HEK293 (cell line): ENCODE measurements at regions not wholly inside any gene's neighbourhood (a gene's known extent, or its start where the extent isn't known, plus 50 kb on each side); places are given as distances from the start of the nearest gene placed in this dataset.

Experiments used
- GLI4 ChIP-seq: fragments of 450-650 bp; formaldehyde crosslinking; IDR thresholded peaks from 2 replicates; pipeline ENCODE4 v1.5.1; 2016; ENCODE audit warnings: missing biosample characterization, missing genetic modification characterization
- GLIS1 ChIP-seq: fragments of 450-650 bp; formaldehyde crosslinking; IDR thresholded peaks from 2 replicates; pipeline ENCODE4 v1.5.1; 2016; ENCODE audit warnings: missing biosample characterization, missing genetic modification characterization
- KLF8 ChIP-seq: fragments of 450-650 bp; formaldehyde crosslinking; IDR thresholded peaks from 2 replicates; pipeline ENCODE4 v1.5.1; 2016; ENCODE audit warnings: missing biosample characterization, missing genetic modification characterization
- MEIS1 ChIP-seq: sonication (generic); formaldehyde crosslinking; IDR thresholded peaks from 2 replicates; pipeline ENCODE4 v1.8.1; 2022; ENCODE audit warnings: missing genetic modification reagents, mild to moderate bottlenecking, borderline replicate concordance
- ZFP3 ChIP-seq: fragments of 450-650 bp; formaldehyde crosslinking; IDR thresholded peaks from 2 replicates; pipeline ENCODE4 v1.5.1; 2016; ENCODE audit warnings: low read depth, missing biosample characterization, missing genetic modification characterization
- ZFP41 ChIP-seq: fragments of 450-650 bp; formaldehyde crosslinking; IDR thresholded peaks from 2 replicates; pipeline ENCODE4 v1.5.1; 2016; ENCODE audit warnings: missing biosample characterization, missing genetic modification characterization, borderline replicate concordance
- ZIC2 ChIP-seq: fragments of 450-650 bp; formaldehyde crosslinking; IDR thresholded peaks from 2 replicates; pipeline ENCODE4 v1.5.1; 2016; ENCODE audit warnings: missing biosample characterization, missing genetic modification characterization
- ZNF623 ChIP-seq: fragments of 450-650 bp; formaldehyde crosslinking; IDR thresholded peaks from 2 replicates; pipeline ENCODE4 v1.5.1; 2016; ENCODE audit warnings: missing biosample characterization, missing genetic modification characterization
- ZNF629 ChIP-seq: fragments of 450-650 bp; formaldehyde crosslinking; IDR thresholded peaks from 2 replicates; pipeline ENCODE4 v1.5.1; 2017; ENCODE audit warnings: missing biosample characterization, missing genetic modification characterization
- ZNF777 ChIP-seq: fragments of 450-650 bp; formaldehyde crosslinking; IDR thresholded peaks from 2 replicates; pipeline ENCODE4 v1.5.1; 2017; ENCODE audit warnings: missing biosample characterization, missing genetic modification characterization, borderline replicate concordance
- ZNF837 ChIP-seq: fragments of 450-650 bp; formaldehyde crosslinking; IDR thresholded peaks from 2 replicates; pipeline ENCODE4 v1.5.1; 2016; ENCODE audit warnings: missing biosample characterization, missing genetic modification characterization
- TF ChIP-seq, protein P1 (sequence below): fragments of 450-650 bp; formaldehyde crosslinking; IDR thresholded peaks from 2 replicates; pipeline ENCODE4 v1.5.1; 2016; ENCODE audit warnings: missing biosample characterization, missing genetic modification characterization
- TF ChIP-seq, protein P2 (sequence below): fragments of 450-650 bp; formaldehyde crosslinking; IDR thresholded peaks from 2 replicates; pipeline ENCODE4 v1.5.1; 2016; ENCODE audit warnings: missing biosample characterization, missing genetic modification characterization

DNA sequence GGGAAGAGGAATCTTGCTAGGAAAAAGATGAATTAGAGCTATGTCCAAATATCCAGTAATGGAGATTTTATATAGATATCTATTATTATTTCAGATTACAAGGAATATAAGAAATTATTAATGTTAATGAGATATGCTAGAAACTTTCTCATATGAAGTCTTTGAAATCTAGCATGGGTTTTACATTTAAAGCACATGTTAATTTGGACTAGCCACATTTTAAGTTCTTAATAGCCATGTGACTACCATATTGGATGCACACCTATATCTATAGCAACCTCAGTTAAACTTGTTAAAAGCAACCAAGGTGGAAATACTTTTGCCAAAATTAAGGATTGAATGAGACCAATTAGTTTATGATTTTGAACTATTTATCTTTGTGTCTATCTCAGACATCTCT lies 86.7 kb upstream of the CNTNAP4 start:
- TF ChIP-seq ZFP3 (tag by site-specific recombination) (no peak), GLIS1 (tag by site-specific recombination) (no peak), KLF8 (tag by site-specific recombination) (no peak), ZFP41 (no peak), ZIC2 (tag by site-specific recombination) (no peak), ZNF623 (no peak), ZNF837 (tag by site-specific recombination) (no peak), ZNF629 (tag by site-specific recombination) (no peak), MEIS1 (CRISPR knock-in tag) (no peak), ZNF777 (tag by site-specific recombination) (no peak), GLI4 (tag by site-specific recombination) (no peak)
- TF ChIP-seq, protein P1, sequence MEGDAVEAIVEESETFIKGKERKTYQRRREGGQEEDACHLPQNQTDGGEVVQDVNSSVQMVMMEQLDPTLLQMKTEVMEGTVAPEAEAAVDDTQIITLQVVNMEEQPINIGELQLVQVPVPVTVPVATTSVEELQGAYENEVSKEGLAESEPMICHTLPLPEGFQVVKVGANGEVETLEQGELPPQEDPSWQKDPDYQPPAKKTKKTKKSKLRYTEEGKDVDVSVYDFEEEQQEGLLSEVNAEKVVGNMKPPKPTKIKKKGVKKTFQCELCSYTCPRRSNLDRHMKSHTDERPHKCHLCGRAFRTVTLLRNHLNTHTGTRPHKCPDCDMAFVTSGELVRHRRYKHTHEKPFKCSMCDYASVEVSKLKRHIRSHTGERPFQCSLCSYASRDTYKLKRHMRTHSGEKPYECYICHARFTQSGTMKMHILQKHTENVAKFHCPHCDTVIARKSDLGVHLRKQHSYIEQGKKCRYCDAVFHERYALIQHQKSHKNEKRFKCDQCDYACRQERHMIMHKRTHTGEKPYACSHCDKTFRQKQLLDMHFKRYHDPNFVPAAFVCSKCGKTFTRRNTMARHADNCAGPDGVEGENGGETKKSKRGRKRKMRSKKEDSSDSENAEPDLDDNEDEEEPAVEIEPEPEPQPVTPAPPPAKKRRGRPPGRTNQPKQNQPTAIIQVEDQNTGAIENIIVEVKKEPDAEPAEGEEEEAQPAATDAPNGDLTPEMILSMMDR = no peak
- TF ChIP-seq, protein P2, sequence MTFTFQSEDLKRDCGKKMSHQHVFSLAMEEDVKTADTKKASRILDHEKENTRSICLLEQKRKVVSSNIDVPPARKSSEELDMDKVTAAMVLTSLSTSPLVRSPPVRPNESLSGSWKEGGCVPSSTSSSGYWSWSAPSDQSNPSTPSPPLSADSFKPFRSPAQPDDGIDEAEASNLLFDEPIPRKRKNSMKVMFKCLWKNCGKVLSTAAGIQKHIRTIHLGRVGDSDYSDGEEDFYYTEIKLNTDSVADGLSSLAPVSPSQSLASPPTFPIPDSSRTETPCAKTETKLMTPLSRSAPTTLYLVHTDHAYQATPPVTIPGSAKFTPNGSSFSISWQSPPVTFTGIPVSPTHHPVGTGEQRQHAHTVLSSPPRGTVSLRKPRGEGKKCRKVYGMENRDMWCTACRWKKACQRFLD = no peak
